DMS53 treated with DMSO at 0.1 percent for 48 hours (cell line): ENCODE measurements at regions not wholly inside any gene's neighbourhood (a gene's known extent, or its start where the extent isn't known, plus 50 kb on each side); places are given as distances from the start of the nearest gene placed in this dataset.
A peak's percentile ranks its signal among the peaks of the same experiment; 100 is the strongest.

Experiments used
- DNase-seq: peaks from one replicate; lab custom pipeline; 2025; ENCODE audit not compliant: unreplicated experiment; lab: John Stamatoyannopoulos, UW

GRCh38 chr12:29086325-29087271 is 62.5 kb upstream of the FAR2 start:
- DNase-seq = no peak

DNA sequence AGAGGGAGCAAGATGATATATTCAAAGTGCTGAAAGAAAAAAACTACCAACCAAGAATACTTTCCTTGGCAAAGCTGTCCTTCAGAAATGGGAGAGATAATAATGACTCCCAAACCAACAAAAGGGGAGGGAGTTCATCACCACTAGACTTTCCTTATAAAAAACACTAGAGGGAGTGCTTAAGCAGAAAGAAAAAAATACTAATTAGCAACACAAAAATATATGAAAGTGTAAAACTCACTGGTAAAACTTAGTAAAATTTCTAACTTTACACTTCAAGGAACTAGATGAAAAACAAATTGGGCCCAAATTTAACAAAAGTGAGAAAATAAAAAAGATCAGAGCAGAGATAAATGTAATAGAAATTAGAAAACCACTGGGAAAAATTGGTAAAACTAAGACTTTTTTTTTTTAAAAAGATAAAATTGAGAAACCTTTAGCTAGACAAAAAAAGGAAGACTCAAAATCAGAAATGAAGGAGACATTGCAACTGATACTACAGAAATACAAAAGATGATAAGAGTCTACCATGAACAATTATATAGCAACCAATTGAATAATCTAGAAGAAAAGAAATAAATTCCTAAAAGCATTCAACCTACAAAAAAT is 60.4 kb upstream of the FAR2 start:
- peak; percentile 61 for DNase-seq
